IMR-90 (cell line): ENCODE measurements at regions not wholly inside any gene's neighbourhood (a gene's known extent, or its start where the extent isn't known, plus 50 kb on each side); places are given as distances from the start of the nearest gene placed in this dataset.
"Not testable (repeated sequence)": the region's sequence is repeated elsewhere in the genome, so short reads cannot be mapped to it uniquely, and the experiment has no call there.

ENCODE experiments used
- CTCF ChIP-seq: conservative IDR thresholded peaks from 2 replicates; pipeline ENCODE4 v1.5.1; 2012; ENCODE audit warnings: mild to moderate bottlenecking, low read depth, low read length, improper control_type of control experiment
- ELK1 ChIP-seq: fragments of 150-350 bp; IDR thresholded peaks from 2 replicates; pipeline ENCODE4 v1.6.1; 2016; ENCODE audit warnings: low read depth, mild to moderate bottlenecking, low read length, moderate library complexity, borderline replicate concordance
- RFX5 ChIP-seq: IDR thresholded peaks from 2 replicates; pipeline ENCODE4 v1.8.0; 2012; ENCODE audit warnings: low read depth, mild to moderate bottlenecking, low read length, moderate library complexity

- not testable (repeated sequence) for TF ChIP-seq ELK1, CTCF, RFX5
These were observed 141.0 kb downstream of the GOLGA6L22 start for GRCh38 chr15:22599526-22600320.
